HL-60 (cell line): ENCODE measurements at regions not wholly inside any gene's neighbourhood (a gene's known extent, or its start where the extent isn't known, plus 50 kb on each side); places are given as distances from the start of the nearest gene placed in this dataset.

Experiments used
- DNase-seq, 2 experiments: peaks; one replicate each; pipeline ENCODE4 v3.0.0-alpha.2; 2010 to 2020; ENCODE audit warnings: low read depth in 1 of 2, low spot score in 1 of 2
- H3K27ac ChIP-seq: fragments of 250-450 bp; sonication (Bioruptor Pico); replicated peaks from 2 replicates; pipeline ENCODE4 v1.5.1; 2020; ENCODE audit warnings: mild to moderate bottlenecking, moderate library complexity
- H3K27me3 ChIP-seq: fragments of 250-450 bp; sonication (Bioruptor Pico); 2 replicates; pipeline ENCODE4 v1.5.1; 2021; ENCODE audit warnings: mild to moderate bottlenecking, moderate library complexity; ENCODE audit not compliant: insufficient read depth, poor library complexity, severe bottlenecking
- H3K4me3 ChIP-seq: replicated peaks from 2 replicates; pipeline ENCODE4 v1.5.1; 2011; ENCODE audit warnings: mild to moderate bottlenecking, control low read depth, low read length; ENCODE audit not compliant: insufficient read depth
- CTCF ChIP-seq: IDR thresholded peaks from one replicate; pipeline ENCODE4 v1.5.1; 2011; ENCODE audit warnings: low read length, control low read depth, inconsistent platforms; ENCODE audit not compliant: insufficient read depth
- GABPA ChIP-seq: IDR thresholded peaks from 2 replicates; pipeline ENCODE4 v1.6.1; 2012; ENCODE audit warnings: low read depth
- POLR2AphosphoS5 ChIP-seq: IDR thresholded peaks from 2 replicates; pipeline ENCODE4 v1.6.1; 2012; ENCODE audit warnings: low read depth
- REST ChIP-seq: IDR thresholded peaks from 2 replicates; pipeline ENCODE4 v1.6.1; 2012; ENCODE audit warnings: low read depth; ENCODE audit not compliant: insufficient replicate concordance
- SPI1 ChIP-seq: IDR thresholded peaks from 2 replicates; pipeline ENCODE4 v1.6.1; 2012; ENCODE audit warnings: low read depth, mild to moderate bottlenecking, borderline replicate concordance

- TF ChIP-seq REST, result no peak
- no peak for TF ChIP-seq POLR2AphosphoS5
- no peak for TF ChIP-seq SPI1
- no peak for TF ChIP-seq GABPA
- TF ChIP-seq CTCF, result no peak
- no peaks in the 10 kb centered on the region for H3K27me3 ChIP-seq
- no peak overlapping the region for H3K4me3 ChIP-seq
- no peak for DNase-seq
- H3K27ac ChIP-seq, result no peak overlapping the region
These were observed 176.2 kb upstream of the GDF10 start for GRCh38 chr10:47123716-47124288.

- Histone ChIP-seq H3K4me3 (no peak overlapping the region), H3K27ac (no peak overlapping the region), H3K27me3 (no peaks in the 10 kb centered on the region)
- DNase-seq, result no peak
- no peak for TF ChIP-seq SPI1
- TF ChIP-seq CTCF, result no peak
- TF ChIP-seq POLR2AphosphoS5, result no peak
- no peak for TF ChIP-seq REST
These were observed 172.7 kb upstream of the GDF10 start for GRCh38 chr10:47127188-47127785.

- no peaks in the 10 kb centered on the region for H3K27me3 ChIP-seq
These were observed 169.5 kb upstream of the GDF10 start for GRCh38 chr10:47130491-47130890.

More at GRCh38 chr10:47130491-47130890, 169.5 kb upstream of the GDF10 start:
- Histone ChIP-seq H3K4me3 (no peak overlapping the region), H3K27ac (no peak overlapping the region)
- DNase-seq, result no peak
- no peak for TF ChIP-seq POLR2AphosphoS5
- no peak for TF ChIP-seq GABPA
- no peak for TF ChIP-seq SPI1
- no peak for TF ChIP-seq CTCF
- no peak for TF ChIP-seq REST
